HG02852 (cell line): ENCODE measurements at regions not wholly inside any gene's neighbourhood (a gene's known extent, or its start where the extent isn't known, plus 50 kb on each side); places are given as distances from the start of the nearest gene placed in this dataset.
"Not testable (repeated sequence)": the region's sequence is repeated elsewhere in the genome, so short reads cannot be mapped to it uniquely, and the experiment has no call there.

Source experiments
- ATAC-seq: cut with Tn5 transposase; IDR thresholded peaks from one replicate; pipeline ENCODE4 v1.9.1; 2021; ENCODE audit warnings: mild to moderate bottlenecking, moderate library complexity; ENCODE audit not compliant: unreplicated experiment

DNA sequence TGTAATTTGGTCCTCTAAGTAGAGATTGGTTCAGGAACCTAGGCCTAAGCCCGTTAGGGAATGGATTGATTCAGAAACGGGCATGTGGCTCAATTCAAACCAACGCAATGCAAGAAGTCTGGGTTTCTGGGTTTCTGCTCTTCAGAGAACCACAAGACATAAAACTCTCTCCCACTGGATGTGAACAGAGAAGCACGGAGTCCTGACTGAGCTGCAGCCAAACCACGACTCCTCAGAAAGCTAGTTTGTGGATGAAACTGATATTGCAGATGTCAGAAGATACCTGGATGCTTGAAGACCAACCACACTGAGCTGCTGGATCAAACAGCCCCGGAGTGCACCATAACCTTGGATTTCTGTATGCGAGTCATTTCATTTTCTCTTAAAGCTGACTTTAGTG lies 50.0 kb downstream of the SOD2 start:
- ATAC-seq = no peak

DNA sequence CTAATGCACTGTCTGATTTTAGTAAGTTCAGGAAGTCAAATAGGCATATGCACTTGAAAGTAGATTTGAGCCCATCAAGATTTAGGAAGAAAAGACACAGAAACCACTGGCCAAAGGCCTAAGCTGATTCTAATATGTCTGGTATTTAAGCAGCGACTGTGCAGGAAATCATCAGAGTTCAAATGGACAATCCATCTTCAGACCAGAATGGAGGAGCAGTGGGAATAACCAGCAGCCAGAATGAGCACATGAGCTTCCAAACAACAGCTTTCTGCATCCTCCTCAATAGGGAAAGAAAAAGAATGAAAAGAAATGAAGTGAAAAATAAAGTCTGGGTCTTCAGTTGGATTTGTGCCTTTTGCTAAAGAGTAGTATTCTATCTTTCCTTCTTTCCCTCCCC lies 50.6 kb downstream of the SOD2 start:
- ATAC-seq = no peak

DNA sequence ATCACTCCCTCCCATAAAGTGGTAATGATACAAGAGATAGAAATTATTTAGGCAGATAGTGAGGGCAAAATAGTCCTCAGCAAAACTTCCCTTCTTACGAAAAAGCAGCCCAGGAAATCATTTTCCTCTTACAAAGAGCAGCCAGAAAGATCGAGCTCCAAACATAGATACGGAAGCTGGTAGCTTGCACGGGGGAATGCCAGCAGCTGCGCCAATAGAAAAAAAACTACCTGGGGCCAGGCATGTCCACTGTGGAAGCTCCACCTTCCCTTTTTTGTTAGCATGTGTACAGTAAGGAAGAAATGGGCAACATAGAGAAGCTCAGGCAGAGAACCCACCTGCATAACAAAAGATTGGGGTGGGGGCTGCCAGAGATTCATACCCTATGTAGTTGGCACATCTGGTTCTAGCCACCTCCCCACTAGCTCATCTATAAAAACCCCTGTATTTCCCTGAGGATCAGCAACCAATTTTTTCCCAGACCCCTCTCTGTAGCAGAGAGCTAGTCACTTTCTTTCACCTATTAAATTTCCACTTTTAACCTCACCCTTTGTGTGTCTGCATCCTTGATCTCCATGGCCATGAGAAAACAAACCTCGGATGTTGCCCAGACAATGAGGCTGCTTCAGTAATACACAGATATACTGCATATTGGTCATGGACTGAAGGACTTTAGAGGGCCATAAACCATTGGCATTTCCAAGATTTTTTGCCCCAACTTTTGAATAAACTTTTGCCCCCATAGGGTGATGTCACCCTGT lies 52.1 kb downstream of the SOD2 start:
- no peak for ATAC-seq

DNA sequence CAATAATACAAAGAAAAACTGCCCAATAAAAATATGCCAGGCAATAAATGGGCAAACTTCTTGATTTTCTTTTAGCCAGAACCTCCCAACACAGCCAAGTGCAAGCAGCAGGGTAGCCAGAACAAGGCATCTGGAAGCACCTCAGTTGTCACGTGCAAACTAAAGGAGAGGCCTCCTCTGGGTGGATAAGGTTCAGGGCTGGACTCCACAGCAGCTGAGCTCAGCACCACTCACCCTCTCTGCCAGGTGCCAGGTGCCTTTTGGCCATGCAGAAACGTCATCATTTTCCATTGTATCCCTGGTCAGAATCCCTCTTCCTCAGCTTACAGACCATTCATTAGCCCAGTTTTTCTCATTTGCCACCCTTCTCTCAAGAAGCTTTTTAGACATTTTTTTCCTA lies 52.7 kb downstream of the SOD2 start:
- ATAC-seq = no peak

DNA sequence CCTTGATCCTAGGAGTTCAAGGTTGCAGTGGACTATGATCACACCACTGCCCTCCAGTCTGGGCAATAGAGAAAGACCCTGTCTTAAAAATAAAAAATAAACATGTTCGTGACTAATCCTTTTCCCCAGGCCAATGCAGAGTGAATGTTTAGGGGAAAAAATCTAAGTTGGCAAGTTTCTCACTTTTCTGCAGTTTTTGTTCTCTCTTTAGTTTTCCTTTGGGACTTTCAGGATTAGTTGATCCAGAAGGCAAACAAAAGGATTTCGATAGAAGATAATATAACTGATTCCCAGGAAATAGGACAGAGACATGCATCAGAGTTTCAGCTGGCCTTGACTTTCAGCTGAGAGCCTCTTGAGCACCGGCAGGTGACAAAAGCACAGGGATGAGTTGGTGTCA lies 53.3 kb downstream of the SOD2 start:
- no peak for ATAC-seq

DNA sequence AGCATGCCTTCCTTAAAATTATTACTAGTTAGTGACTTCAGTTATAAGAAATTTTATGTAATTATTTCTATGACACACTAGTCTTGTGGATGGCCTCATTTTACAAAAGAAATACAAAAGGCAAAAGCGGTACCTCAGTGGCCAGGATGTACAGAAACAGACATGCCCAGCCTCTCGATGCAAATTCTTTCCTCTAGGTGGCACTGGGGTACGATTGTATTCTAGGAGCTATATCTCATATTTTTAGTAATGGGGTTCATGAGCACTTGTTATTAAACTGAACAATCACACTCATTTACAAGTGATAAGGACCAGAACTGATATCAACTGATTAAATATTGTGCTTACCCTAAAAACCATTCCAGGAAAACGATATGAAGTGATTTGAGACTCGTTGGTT lies 59.8 kb downstream of the SOD2 start:
- ATAC-seq = no peak

DNA sequence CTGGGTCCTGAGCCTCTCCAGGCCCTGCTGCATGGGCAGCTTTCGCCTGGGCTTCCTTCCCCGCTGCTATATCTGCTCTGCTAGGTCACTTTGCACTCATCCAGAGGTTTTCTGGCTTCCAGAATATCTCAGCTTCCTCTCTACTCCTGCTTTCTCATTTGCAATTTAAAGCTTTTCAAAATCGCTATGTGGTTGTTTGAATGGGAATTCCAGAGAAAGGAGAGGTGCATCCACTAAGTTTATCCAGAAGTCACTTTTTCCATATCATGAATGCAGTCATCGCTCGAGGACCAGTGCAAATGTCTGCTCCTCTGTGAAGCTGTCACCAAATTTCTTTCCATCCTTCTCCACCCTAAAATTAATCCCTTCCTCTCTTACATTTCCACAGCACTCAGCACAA lies 61.2 kb downstream of the SOD2 start:
- ATAC-seq = no peak

DNA sequence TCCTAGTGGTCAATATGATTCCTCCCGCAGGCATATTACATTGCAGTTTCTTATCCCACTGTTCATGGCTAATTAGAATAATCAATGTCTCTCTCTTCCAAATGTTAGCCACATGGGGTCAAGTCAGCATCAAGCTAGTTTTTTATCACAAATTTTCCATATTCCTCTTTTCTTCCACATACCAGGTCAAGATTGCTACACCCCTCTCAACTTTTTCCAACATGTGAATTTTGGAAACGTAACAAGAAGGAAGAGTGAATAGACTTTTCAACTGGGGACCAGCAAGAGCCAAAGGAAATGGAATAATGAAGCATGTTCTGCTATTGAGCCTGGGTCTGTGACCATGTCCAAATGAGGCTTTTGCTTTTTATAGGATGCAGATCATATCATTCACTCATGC lies 65.1 kb downstream of the SOD2 start:
- ATAC-seq = no peak

DNA sequence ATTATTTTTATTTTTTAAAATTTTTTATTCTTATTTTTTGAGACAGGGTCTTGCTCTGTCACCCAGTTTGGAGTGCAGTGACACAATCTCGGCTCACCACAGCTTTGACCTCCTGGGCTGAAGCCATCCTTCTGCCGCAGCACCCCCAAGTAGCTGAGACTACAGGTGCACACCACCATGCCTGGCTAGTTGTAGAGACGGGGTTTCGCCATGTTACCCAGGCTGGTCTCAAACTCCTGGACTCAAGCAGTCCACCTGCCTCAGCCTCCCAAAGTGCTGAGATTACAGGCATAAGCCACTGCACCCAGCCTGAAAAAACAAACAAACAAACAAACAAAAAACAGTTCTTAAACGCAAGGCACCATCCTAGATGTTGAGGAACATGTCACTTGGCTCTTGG lies 66.5 kb downstream of the SOD2 start:
- not testable (repeated sequence) for ATAC-seq

DNA sequence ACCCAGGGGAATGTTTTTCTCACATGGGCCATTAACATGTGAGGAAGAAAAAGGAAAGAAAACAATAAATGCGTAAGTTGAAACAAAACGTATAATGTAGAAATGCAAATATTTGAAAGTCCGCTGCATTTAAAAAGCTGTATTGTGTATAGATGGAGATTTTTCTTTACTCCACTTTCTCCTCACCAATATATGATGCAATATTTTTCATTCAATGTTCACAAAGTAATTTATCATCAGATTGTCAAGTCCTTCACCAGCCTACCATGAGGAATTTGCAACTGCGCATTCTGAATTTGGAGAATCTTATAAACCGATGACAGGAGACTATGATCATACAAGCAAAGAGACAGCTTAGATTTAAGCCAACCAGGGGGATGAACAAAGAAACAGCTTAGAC lies 69.9 kb downstream of the SOD2 start:
- ATAC-seq = no peak

DNA sequence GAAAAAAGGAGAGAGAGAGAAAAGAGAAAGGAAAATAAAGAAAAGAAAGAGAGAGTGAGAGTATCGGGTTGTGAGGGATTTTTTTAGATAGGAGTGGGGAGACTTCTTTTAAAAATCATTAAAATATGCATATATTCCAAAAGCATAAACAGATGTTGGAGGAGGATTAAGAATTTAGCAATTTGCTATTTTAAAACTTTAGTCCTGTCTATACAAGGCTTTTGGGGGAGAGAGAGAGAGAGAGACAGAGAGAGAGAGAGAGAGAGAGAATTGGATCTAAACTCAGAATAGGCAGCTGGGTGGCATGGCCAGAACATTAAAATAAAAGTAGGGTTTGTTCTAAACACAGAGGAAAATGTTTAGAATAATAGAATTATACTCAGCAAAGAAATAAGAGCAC lies 72.1 kb downstream of the SOD2 start:
- no peak for ATAC-seq

DNA sequence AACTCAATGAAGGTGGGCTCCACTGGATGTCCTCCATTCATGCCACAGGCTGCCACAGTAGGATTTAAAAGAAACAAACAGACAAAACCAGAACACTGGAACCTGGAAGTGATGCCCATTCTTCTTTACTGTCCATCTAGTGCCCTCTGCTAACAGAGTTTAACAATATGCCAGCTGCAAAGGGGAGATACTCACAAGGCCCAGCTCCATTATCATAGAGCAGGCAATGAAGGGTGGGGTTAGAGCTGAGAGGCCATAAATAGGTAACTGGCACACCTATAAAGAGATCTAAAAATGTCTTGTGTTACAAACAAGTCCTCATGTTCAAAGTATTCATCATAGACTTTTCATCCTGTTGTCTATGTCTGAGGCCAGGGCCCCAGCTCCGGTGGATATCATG lies 75.6 kb downstream of the SOD2 start:
- ATAC-seq = no peak

DNA sequence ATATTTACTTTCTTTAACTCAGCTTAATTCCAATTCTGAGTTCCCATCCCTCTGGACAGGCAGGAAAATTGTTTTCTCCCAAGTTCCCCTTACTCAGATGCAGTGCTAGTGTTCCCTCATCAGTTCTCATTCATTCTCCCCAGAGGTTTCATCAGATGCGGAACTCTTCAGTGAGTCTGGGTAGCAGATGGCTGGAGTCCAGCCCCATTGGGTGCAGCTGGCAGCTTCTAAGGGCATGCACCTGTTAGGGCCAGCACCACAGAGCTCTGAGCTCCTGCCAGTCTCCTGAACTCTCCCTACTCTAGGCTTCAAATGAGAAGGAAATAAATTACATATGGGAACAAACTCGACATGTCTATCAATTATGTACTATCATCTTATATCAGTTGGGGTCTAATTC lies 76.6 kb downstream of the SOD2 start:
- no peak for ATAC-seq

DNA sequence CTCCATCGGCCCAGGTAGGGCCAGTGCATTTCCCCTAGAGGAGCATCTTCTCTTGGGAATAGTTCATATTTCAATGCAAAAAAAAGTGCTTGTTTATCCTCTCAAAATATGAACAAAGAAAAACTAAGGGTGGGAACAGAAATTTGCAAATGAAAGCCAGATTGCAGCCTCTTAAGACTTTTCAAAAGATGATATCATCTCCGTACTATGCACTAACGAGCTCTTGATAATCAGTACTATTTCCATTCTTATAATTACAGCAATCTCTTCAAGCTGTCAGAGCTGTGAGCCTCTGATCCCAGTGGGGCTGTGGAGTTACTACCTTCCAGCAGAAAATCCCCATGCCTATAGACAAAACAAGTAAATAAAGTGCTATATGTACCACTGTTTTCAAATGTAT lies 77.1 kb downstream of the SOD2 start:
- no peak for ATAC-seq

DNA sequence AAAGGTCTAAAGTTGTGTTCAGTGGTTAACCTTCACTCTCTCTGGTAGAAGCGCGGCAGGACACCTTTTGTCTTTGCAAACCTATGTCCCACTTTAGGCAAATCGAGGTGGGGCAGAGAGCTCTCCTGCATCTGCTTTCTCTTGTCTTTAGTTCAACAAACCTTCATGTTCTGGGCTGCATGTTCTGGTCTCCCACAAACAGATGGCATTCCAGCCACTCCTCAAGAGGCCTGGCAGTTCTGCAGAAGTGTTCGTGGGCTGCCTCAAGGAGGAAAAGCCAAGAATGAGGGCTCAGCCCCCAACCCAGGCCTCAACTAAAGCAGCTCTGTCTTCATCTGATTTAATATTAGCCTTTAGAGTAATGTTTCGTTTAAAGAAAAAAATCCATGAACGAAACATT lies 82.2 kb downstream of the SOD2 start:
- no peak for ATAC-seq

DNA sequence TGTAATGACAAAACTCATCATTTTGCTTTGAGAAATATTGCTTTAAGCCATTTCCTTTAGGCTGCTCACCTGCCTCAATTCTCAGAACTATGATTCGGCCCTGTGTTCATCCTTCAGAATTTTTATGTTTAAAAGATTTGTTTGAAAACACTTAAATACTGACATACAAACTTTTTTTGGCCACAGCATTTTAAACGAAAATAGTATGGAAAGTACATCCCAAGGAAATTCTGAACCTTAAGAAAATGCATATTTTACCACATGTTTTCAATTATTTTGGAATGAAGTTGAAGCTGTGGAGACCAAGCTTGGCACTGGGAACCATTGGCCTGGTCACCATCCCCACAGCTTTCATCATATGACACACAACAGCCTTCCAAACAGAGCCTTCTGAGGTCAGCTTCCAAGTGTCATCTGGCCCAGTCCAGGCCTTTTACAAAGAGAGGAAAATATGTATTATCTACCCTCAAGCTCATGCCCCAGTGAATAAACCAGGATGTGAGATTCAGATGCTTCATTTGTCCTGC lies 83.3 kb downstream of the SOD2 start:
- ATAC-seq = no peak

DNA sequence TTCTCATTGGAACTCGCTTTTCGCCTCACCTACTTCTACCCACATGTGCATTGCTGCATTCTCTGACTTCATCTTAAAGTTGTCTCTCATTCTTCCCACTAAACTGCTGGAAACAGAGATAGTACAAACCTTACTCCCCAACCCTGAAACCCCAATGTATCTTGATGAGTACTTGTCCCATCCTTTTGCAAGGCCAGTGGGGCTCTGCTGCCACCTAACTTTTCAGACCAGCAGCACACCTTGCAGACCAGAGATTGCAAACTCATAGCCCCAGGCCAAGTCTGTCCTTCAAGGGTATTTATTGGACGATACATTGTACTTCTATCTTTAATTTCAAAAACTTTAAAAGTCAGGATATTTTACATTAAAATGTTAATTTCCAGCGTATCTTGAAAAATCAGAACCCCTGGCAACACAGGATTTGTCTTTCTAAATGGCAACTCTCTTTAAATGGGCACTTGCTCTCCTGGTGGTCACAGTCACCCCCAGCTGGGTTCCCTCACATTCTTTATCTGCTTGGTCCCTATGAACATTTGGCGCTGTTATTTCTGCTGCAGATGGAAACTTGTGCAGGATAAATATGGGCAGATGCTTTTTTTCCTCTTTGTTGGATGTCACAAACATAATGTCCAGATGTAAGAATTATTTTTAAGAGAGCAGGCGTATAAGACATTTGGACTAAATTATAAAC lies 83.9 kb downstream of the SOD2 start:
- ATAC-seq = no peak

DNA sequence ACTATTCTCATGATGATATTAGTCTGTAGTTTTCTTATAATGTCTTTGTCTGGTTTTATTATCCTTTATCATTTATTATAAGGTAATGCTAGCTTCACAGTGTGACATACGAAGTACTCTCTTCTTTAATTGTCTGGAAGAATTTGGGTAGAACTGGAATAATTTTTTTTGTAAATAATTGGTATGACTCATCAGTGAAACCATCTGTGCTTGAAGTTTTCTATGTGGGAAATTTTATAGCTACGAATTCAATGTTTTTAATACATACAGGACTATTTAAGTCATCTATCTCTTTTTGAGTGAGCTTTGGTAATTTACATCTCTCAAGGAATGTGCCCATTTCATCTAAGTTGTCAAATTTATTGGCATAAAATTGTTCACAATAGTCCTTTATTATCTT lies 86.3 kb downstream of the SOD2 start:
- no peak for ATAC-seq

DNA sequence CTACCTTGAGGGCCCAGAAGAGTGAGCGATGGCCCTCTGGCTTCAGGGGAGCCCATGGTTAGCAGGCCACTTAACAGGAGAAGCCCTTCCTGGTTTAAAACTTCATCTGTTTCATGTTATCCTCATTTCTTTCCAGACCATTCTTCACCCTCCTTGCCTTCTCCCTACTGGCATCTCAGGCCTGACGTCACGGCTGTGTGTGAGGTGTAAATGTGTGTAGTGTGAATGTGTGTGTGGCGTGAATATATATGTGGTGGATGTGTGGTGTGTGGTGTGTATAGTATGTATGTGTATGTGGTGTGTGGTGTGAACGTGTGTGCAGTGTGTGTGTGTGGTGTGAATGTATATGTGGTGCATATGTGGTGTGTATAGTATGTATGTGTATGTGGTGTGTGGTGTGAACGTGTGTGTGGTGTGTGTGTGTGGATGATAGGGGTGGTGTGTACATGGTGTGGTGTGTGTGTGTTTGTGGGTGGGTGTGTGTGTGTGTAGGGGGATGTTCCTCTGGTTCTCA lies 88.5 kb downstream of the SOD2 start:
- no peak for ATAC-seq

DNA sequence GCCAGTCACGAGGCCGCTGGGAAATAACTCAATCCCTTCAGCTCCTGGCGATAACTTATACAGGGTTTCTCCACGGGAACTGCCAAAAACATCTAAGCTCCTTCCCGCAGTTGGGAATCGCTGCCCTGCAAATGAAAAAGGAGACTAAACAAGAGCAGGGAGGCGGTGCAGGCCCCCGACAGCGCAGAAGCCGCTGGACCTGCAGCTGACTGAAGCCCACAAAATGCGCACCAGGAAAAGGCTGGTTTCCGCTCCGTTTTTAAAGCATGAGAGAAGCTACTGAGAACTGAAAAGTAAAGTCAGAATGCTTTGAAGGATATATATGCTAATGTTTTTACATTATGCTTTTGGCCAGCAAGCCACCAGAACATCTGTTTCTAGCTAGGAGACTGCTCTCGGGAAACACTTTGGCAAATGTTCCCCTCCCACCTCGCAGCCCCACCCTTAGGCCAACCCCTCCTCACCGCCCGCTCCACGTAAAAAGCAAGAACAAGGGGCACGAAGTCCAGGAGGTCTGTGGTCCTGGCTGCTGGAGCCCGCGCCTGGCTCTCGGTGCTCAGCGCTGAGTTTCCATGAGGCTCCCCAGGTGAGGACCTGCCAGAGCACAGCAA lies 90.5 kb downstream of the SOD2 start:
- ATAC-seq = no peak

DNA sequence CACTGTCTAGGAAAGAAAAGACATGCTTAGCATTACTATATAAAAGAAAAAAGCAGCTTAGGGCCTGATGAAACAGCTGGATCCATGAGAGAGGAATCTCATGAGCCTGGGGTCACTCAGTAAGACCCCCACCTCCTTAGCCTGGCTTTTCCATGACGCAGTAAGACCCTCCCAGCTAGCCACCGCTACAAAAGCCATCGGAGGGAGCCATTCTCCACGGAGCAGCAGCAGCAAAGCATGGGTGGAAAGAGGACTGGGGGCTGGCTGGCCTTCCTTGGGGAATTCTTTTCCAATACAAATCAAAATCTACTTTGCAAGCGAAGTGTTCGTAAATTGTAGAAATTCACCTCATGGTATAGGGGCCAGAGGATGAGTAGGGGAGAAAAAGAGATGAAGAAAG lies 91.8 kb downstream of the SOD2 start:
- ATAC-seq = no peak

DNA sequence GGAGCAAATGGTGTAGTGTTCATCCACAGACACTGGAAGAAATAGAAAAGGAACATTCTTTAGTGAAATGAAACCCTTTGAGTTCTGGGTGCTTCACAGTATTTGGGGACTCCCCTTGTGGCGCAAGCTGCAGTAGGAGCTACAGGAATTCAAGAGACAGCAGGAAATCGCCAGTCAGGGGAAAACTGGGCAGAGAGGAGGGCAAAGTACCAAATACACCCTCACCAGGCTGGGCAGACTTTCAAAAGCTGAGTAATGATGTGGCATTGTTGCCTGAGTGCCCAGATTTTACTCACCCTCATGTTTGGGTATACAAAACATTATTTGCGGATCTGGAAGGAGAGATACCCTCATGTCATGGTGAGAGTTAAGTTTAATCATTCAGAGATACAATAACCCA lies 97.9 kb downstream of the SOD2 start:
- no peak for ATAC-seq
